DND-41 (cell line): ENCODE measurements at regions not wholly inside any gene's neighbourhood (a gene's known extent, or its start where the extent isn't known, plus 50 kb on each side); places are given as distances from the start of the nearest gene placed in this dataset.

Experiments used
- CTCF ChIP-seq: IDR thresholded peaks from 2 replicates; pipeline ENCODE4 v1.5.1; 2012; ENCODE audit warnings: borderline replicate concordance, low read length, moderate library complexity, mild to moderate bottlenecking; ENCODE audit not compliant: poor library complexity, severe bottlenecking; ENCODE audit errors: extremely low read depth
- EZH2 ChIP-seq: IDR thresholded peaks from 3 replicates; pipeline ENCODE4 v1.6.1; 2012; ENCODE audit warnings: borderline replicate concordance, low read depth, mild to moderate bottlenecking, moderate library complexity, low read length, inconsistent platforms; ENCODE audit not compliant: severe bottlenecking

GRCh38 chr19:30273184-30273583, 99.0 kb upstream of the ZNF536 start:
- no peak for TF ChIP-seq CTCF
- TF ChIP-seq EZH2: no peak
